ENCODE measurements at regions not wholly inside any gene's neighbourhood (a gene's known extent, or its start where the extent isn't known, plus 50 kb on each side); places are given as distances from the start of the nearest gene placed in this dataset.
"Not testable (repeated sequence)": the region's sequence is repeated elsewhere in the genome, so short reads cannot be mapped to it uniquely, and the experiment has no call there.

- DNase-seq: no peak
These were observed 336.3 kb upstream of the SPRY2 start for GRCh38 chr13:80677227-80677626.

- not testable (repeated sequence) for DNase-seq
These were observed 334.5 kb upstream of the SPRY2 start for GRCh38 chr13:80675442-80675841.

- no peak for DNase-seq
These were observed 330.8 kb upstream of the SPRY2 start for GRCh38 chr13:80671773-80672172.

GRCh38 chr13:80669112-80669511 is 328.2 kb upstream of the SPRY2 start:
- no peak for DNase-seq

- DNase-seq: no peak
These were observed 327.5 kb upstream of the SPRY2 start for GRCh38 chr13:80668452-80668851.

GRCh38 chr13:80666782-80667552 is 326.0 kb upstream of the SPRY2 start:
- no peak for DNase-seq

- DNase-seq: no peak
These were observed 324.9 kb upstream of the SPRY2 start for GRCh38 chr13:80665792-80666333.

- DNase-seq: no peak
These were observed 324.0 kb upstream of the SPRY2 start for GRCh38 chr13:80664950-80665349.

GRCh38 chr13:80663788-80664187 is 322.9 kb upstream of the SPRY2 start:
- DNase-seq: no peak

GRCh38 chr13:80658705-80659104 is 317.8 kb upstream of the SPRY2 start:
- no peak for DNase-seq

- DNase-seq: no peak
These were observed 315.6 kb upstream of the SPRY2 start for GRCh38 chr13:80656512-80656904.

- DNase-seq: no peak
These were observed 315.0 kb upstream of the SPRY2 start for GRCh38 chr13:80655778-80656511.

GRCh38 chr13:80654638-80655249 is 313.8 kb upstream of the SPRY2 start:
- DNase-seq: no peak

- no peak for DNase-seq
These were observed 308.3 kb upstream of the SPRY2 start for GRCh38 chr13:80649274-80649673.

GRCh38 chr13:80642641-80643040 is 301.7 kb upstream of the SPRY2 start:
- DNase-seq: no peak

- DNase-seq: no peak
These were observed 292.3 kb upstream of the SPRY2 start for GRCh38 chr13:80633251-80633650.

- DNase-seq: no peak
These were observed 289.8 kb upstream of the SPRY2 start for GRCh38 chr13:80630685-80631121.

- no peak for DNase-seq
These were observed 277.9 kb upstream of the SPRY2 start for GRCh38 chr13:80618781-80619180.

GRCh38 chr13:80612804-80613203 is 271.9 kb upstream of the SPRY2 start:
- no peak for DNase-seq

GRCh38 chr13:80611310-80611709 is 270.4 kb upstream of the SPRY2 start:
- DNase-seq: no peak

GRCh38 chr13:80605716-80606115 is 264.8 kb upstream of the SPRY2 start:
- no peak for DNase-seq

- DNase-seq: no peak
These were observed 264.1 kb upstream of the SPRY2 start for GRCh38 chr13:80605011-80605410.

GRCh38 chr13:80604098-80604497 is 263.2 kb upstream of the SPRY2 start:
- DNase-seq: no peak

- DNase-seq: no peak
These were observed 262.4 kb upstream of the SPRY2 start for GRCh38 chr13:80603351-80603750.
